Hematopoietic multipotent progenitor cell treated with erythropoietin and hydrocortisone succinate and interleukin-3 and kit ligand, for 4 days (in vitro differentiated cells): ENCODE measurements at regions not wholly inside any gene's neighbourhood (a gene's known extent, or its start where the extent isn't known, plus 50 kb on each side); places are given as distances from the start of the nearest gene placed in this dataset.

Experiments
- DNase-seq: peaks from one replicate; pipeline ENCODE4 v3.0.0-alpha.2; 2015

DNA sequence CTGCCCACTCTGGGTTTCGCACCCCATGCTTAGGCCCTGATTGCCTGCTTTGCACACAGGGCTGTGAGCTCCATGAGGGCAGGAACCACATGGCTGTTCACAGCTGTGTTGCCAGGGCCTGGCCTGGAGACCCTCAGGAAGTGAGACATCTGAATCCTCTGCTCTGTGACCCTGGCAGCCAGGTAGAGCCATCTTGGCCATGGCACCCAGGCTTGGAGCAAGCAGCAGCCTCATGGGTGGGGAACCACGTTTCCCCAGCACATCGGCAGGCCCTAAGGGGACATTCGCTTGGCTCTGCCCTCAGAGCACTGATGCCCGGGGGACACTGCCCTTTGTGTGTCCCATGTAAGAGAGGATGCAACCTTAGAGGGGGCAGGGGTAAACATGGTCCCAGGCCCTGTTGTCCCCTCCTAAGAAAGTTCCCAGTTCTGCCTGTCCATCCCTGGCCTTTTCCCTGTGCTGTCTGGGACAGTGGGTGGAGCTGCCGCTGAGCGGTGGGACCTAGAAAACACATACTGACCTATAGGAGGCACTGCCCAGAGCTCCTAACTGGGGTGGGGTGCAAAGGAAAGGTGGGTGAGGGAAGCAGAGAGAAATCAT, 144.1 kb upstream of the IER5L start:
- DNase-seq: no peak

DNA sequence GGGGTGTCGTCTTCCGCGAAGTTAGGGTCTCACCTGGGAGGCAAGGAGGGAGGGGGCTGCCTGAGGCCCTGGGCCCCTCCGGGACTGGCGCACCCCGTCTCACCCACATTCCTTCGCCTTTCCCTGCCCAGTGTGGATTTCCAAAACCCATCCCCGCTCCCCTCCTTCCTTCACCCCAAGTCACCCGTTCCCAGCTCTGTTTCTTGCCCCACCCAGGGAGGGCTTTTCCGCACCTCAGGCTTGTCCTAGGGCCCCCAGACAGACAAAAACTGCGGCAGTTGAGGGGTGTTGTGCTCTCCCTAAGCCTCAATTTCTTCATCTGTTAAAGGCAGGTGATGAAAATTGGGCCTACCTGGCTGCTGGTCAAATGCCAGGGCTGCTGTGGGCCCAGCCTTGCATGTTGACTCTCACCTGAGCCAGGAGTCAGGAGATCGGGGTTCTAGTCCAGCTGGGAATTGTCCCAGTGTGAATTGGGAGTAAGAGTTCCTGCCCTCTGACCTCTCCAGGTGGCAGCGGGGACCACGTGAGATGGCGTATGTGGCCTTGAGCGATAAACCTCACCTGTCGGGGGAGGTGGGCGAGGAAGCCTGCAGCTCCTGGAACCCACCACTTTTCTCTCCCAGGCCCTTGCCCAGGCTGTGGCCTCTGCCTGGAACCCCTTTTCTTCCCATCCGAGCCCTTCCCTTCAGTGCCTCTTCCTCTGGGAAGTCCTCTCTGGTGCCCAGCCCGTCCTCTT, 143.4 kb upstream of the IER5L start:
- no peak for DNase-seq

DNA sequence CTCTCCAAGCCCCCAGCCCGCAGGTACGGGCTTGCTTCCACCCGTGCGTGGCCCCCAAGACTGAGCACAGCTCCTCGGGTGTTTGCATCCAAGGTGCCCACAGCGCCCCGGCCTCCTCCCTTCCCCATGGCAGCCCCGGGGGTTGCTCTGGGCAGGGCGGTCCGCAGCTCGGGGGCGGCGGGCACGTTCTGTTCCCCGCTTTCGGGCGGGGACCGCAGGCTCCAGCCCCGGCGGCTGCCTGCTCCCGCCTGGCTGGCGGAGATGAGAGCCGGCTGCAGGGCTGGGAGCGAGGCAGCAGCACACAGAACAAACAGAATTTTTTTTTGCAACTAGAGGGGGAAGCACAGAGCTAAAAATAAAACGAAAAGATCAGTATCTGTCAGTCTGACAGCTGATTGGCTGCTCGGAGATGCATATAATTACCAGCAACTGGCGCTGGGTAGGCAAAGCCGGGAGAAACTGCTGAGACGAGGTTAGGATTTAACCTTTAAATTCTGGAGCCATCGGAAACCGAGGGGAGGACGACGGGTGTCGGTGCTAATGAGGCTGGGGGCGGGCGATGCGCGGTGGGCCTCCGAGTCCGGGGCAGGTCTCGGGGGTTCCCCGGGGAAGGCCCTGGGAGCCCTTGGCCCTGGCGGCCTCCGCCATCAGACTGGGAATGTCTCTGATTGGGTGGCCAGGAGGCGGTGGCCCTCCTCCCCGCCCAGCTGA, 142.7 kb upstream of the IER5L start:
- peak; percentile 91 for DNase-seq

DNA sequence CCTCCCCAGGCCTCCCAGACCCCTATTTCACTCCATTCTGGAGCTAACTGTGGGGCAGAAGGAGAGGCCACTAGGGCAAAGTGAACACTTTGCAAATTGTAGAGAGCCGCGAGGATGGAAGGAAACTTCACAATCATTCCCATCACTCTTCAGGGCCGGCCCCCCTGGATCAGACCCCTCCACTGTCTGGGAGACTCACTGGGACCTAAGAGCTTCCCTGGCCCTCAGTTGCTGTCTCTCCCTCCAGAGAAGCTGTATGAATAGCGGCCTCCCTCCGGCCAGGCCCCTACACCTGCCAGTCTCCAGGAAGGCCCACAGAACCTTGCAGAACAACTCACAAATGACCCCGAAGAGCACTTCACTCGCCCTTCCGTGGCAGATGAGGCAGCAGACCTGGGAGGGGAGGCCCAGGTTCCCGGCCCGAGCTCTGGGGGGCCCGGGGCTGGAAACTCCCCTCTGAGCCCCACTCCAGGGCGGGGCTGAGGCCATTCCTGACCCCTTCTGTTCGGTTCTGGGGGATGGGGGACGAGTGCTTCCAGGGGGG, 141.9 kb upstream of the IER5L start:
- DNase-seq: no peak

DNA sequence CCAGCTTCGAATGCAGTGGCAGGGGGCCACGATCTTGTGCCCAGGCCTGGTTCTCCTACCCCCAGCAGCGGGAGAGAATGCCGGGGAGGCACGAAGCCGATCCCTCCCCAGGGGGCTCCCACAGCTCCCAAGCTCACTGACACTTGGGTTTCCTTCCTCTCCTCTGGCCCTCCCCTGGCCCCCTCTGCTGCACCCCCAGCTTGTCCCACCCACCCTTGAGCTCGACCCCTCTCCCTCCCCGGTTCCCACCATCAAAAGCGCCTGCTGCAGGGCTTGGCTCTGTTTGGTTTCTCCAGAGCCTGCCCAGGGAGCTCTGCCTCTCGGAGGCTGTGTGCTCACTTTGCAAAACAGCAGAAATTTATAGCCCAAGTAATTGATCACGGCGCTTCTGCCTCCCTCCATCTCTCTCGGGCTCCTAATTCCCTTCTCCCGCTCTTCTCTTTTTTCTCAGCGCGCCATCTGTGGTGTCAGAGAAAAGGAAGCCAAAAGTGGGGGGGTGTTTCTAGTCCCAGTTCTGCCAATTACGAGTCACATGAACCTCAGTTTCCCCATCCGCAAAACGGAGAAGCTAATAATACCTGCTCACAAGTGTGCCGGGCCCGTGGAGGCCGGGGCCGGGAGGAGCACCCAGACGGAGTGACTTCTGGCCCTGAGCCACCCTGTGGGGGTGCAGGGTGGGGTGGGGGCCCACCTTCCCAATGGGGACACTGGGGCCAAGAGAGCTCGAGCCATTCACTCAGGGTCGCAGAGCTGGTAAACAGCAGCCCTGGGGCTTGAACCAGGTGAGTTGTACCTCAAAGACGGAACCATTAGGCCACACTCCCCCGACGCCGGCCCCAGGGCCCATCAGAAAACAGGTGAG, 141.2 kb upstream of the IER5L start:
- DNase-seq: no peak

DNA sequence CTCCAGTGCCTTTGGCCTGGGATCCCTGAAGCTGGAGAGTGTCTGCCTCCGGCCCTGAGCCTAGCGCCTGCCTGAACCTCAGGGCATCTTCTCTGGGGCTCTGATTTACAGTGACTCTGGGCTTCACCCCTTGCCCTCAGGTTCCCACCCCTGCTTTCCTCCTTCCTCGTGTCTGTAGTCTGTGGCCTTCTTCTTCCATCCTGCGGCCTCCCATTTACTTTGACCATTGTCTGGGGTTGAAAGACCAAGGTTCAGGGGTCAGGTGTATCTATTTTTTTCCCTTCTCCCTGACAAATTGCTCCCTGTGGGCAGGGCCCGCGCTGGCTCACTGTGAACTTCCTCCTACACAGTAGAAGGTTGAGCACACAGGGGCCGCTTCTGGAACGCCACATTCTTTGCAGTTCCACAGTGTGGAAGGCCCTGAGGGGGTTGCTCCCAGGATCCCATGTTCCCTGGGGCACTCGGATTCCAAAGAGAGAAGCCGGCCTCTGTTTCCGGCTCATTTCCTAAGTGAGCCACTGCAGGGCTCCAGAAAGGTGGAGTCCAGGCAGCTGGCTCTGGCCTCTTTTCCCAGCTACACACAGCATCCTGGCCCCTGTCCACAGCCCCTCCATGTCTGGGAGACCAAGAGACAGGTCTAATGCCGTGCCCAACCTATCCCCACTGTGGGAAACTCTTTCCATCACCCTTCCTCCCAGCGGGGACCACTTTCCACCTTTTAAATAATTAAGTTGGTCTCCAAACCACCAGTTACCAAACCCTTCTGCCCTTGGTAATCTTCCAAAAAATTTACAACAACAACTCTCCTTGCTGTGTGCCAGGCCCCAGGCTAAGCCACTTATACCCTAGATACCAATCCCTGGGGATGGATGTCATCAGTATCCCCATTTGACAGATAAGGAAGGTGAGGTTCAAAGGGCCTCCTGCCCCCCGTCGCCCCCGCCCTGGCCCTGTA, 140.3 kb upstream of the IER5L start:
- no peak for DNase-seq

DNA sequence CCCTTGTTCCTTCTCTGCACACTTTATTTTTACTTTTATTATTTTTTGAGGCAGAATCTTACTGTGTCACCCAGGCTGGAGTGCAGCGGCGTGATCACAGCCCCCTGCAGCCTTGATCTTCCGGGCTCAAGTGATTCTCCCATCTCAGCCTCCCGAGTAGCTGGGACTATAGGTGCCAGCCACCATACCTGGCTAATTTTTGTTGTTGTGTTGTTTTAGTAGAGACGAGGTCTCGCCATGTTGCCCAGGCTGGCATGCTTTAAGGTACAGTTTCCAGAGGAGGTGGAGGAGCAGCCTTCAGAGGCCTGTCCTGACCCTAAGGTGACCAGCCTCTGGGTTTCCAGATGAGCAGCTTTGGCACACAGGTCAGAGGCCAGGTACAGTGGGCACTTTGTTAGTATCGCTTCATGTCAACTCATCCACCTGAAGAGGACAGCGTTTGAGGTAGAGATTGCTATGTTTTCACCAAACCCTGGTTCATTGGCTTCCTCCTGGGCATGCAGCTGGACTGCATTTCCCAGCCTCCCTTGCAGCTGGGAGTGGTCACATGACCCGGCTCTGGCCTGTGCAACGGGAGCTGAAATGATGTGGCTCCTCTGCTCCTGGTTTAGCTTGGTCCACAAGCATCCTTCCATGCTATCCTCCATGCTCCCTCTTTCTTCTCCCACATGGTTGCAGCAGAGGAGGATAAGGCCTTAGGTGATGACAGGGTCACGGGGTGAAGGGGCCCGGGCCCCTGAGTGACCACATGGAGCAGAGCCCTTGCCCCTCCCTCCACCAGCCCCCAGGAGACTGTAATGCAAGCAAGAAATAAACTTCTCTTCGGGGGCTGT, 139.3 kb upstream of the IER5L start:
- DNase-seq: peak; percentile 37

DNA sequence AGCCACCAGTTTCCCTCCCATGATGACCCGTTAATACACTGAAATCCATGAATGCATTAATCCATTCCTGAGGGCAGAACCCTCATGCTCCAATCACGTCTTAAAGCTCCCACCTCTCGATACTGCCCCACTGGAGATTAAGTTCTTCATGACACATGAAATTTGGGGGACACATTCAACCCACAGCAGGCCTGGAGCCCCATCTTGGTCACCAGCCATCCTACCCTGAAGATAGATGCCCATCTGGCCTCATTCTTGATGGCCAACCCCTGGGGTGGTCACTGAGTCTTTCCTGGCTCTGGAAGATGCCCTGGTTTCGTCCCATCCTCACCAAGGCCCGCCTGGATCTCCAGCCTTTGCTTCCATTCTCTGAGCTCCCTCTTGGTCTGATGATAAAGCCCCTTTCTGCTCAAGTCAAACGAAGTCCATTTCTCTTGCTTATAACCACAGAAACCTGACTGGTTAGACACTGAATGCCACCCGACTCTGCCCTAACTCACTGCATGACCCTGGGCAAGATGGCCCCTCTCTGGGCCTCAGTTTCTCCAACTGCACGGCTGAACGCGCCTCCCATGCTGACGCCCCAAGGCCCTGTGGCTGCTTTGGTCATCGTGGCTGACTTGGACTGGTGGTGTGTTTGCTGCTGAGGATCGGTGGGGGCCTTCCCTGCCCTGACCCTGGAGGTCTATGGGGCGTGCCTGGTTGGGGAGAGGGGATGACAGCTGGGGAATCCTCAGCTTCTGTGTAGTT, 138.4 kb upstream of the IER5L start:
- no peak for DNase-seq

DNA sequence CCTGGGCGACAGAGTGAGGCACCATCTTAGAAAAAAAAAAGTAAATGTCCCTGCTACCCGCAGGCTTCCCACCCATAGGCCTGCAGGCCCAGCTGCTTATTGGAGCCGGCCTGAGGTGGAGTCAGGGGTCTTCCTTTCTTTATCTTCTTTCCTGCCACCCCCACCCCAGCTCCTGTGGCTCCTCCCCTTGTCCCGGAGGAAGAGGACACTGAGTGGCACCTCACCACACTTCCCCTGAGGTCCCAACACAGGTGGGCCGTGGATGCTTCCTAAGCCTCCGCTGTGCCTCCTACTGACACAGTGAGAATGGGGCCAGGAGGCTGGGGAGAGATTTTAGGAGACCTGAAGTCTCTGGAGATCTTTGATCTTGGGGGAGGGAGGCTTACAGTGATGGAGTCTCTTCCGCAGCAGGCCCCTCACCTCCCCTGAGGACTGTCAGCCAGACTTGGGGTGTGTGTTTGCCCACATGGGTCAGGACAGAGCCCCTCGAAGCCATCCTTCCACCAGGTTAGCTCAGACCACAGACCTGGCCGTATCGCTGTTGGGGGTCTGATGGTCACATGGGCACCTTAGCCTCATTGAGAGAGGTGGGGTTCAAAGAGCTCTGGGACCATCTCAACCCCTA, 135.4 kb upstream of the IER5L start:
- no peak for DNase-seq

DNA sequence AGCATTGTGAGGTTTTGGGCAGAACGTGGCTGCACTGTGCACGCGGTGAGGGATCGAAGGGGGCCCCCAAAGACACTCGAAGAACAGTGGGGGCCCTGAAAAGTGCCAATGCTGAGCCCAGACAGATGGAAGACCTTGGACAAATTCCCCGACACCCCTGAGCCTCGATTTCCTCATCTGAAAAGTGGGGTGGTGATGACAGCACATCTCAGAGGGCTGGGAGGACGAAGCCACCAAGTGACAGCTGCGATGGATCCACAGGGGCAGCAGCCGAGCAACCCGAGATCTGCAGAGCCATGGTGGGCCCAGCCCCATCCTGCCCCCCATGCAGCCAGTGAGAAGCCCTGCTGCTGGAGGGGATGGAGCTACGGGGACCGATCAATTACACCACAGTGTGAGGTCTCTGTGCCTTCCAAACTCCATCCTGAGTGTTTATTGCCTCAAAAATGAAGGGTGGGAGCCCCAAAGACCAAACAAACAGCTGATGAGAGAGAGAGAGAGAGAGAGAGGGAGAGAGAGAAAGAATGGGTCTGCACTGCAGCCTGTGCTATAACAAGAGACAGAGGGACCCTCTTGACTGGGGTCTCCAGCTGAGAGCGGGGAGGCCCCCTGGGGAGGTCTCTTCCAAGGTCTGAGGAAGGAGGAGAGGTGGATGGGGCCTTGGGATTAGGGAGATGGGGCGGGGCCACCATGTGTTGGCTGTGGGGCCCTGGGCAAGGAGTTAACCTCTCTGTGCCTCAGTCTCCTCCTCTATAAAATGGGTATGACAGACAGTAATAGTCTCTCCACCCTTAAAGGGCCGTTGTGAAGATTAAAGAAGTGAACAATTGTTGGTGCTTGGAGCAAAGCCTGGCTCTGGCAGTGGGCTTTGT, 134.4 kb upstream of the IER5L start:
- no peak for DNase-seq

DNA sequence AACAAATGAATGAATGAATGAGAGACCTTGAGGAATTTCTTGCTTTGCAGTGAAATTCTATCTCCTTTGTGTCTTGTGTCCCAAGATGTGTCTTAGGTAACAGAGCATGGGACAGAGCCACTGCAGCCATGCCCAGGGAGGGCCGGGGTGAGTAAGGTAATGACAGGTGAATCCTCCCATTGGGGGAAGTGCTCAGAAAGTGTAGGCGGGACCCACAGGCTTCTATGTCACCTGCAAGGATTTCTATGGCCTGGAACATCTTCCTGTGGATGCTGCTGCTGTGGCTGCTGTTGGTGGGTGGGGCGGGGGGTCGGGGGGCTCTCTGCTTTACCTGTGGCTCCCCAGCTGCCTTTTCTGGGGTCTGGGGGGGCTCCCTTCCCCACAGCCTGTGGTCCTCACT, 133.6 kb upstream of the IER5L start:
- DNase-seq: no peak

DNA sequence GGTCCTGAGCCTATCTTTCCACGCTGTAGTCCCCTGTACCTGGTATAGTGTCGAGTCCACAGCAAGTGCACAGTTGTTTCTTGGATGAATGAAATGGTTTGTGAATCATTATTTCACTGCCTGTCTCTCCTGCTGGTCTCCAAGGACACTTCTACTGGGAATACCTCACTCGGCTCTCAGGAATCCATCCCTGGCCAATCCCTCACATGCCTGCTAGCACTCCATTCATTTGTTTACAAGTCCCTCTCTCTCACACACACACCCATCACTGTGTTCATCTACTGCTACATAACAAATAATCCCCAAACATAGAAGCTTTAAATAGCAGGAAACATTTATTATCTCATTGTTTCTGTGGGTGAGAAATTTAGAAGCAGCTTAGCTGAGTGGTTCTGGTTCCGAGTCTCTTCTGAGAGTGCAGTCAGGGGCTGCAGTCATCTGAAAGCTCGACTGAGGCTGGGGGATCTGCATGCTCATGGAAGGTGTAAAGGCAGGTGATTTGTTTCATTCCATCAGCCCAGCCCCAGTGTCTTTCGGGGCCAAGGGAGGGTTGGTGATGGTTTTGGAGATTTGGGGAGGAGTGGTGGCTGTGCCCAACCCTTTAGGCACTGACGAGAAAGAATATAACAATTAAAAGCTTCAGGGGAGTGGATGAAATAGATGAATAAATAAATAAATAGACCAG, 132.7 kb upstream of the IER5L start:
- DNase-seq: no peak

DNA sequence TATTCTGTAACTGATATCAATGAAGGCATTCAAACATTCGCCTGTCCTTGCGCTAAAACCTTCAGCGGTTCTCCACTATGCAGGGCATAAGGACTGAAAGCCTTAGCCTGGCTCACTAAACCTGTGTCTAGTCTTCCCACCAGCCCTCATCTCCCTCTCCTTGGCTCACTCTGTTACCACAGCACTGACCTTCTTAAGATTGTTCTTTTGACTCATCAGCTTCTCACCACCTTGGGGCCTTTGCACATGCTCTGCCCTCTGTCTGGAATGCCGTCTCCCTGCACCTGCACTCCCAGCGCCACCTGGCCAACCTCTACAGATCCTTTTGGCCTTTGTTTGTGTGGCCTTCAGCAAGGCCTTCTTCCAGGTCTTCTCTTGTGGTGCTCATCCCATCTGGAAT, 131.8 kb upstream of the IER5L start:
- no peak for DNase-seq

DNA sequence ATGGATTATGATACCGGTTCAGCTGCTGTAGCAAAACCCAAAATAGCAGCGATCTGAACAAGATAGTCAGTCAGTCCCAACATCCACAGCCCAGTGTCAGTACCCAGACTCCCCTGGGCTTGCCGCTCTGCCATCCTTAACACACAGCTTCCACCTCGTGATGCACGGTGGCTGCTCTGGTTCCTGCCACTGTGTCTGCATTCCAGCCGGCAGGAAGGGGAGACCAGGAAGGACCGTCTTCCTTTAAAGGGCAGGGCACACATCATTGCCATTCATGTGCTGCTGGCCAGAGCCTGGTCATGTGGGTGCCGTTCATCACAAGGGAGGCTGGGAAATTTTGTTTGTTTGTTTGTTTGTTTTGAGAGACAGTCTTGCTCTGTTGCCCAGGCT, 131.0 kb upstream of the IER5L start:
- no peak for DNase-seq

DNA sequence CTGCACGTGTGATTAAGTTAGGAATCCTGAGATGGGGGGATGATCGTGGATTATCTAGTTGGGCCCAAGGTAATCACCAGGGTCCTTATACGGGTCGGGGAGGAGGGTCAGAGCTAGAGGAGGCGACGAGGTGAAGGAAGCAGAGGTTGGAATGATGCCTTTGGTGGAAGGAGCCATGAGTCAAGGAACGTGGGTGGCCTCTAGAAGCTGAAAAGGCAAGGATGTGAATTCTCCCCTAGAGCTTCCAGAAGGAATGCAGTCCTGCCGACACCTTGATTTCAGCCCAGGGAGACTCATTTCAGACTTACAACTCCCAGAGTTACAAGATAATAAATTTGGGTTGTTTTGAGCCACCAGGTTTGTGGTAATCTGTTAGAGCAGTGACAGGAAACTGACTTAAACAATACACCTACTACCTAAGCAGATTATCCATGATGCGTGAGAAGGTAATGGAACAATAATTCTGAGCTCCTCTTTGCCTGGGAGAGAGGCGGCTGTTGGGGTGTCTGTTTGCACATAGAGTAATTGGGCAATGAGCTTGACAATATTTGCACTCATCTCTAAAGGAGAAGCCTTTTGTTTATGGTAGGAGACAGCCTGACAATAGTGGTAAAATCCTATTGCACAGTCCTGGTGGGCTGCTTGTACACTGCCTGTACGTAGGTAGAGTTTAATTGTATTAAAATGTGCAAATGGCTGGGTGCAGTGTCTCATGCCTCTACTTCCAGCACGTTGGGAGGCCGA, 129.3 kb upstream of the IER5L start:
- DNase-seq: no peak

DNA sequence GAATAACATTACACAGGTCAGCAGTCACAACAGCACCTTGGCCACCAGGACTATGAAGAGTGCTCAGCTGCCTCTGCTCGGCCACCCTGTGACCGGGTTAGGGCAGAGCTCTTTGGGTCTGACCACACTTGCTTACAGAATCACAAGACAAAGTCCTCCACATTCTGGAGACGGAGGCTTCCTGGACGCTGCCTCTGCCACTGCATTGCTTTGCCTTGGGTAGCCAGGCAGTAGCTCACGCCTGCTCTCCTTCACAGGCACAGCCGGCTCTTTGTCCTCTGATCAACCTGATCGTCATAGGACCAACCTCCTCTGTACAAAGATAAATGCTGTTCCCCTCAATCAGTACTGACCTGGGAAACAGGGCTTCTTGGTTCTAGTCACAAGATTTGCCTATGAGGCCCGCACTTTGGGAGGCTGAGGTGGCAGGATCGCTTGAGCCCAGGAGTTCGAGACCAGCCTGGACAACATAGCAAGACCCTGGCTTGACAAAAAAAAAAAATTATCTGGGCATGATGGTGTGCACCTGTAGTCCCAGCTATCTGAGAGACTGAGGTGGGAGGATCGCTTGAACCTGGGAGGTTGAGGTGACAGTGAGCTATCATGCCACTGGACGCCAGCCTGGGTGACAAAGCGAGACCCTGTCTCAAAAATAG, 128.4 kb upstream of the IER5L start:
- DNase-seq: no peak

DNA sequence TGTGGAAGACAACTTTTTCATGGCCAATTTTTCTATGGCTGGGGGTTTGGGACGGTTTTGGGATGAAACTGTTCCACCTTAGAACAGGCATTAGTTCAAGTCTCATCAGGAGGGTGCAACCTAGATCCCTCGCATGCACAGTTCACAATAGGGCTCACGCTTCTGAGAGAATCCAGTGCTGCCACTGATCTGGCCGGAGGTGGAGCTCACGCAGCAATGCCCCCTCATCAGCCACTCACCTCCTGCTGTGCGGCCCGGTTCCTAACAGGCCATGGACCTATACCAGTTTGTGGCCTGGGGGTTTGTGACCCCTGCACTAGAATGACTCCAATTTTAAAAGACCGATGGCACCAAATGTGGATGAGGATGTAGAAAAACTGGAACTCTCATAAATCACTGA, 127.2 kb upstream of the IER5L start:
- DNase-seq: no peak
